ENCODE measurements at regions not wholly inside any gene's neighbourhood (a gene's known extent, or its start where the extent isn't known, plus 50 kb on each side); places are given as distances from the start of the nearest gene placed in this dataset.

DNA sequence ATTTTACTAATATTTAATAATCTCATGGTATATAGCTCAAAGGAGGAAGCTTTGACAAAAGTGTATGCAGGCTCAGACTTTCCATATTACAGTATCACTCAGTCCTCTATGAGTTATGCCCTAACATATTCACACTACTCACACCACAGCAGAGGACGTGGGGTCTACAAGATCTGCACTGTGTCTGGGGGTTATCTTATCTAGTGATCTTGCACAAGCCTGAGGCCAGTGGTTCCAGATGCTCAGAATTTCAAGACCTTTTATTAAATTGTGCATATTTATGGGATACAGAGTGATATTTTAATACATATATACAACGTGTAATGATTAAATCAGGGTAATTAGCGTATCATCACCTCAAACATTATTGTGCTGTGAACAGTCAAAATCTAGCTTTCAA is 933.1 kb downstream of the SQOR start:
- no peaks in the 10 kb centered on the region for H3K79me2 ChIP-seq (ENCODE audit: control insufficient read depth, insufficient read depth, low read length)
- CTCF ChIA-PET: no interaction called here
- TF ChIP-seq SUPT20H (IDR thresholded peaks at IDR 0.05; ENCODE audit: borderline replicate concordance, control insufficient read depth, low read depth, low read length): no peak
- no peak for TF ChIP-seq ASH2L (IDR thresholded peaks at IDR 0.05; ENCODE audit: borderline replicate concordance, low read depth)
- TF ChIP-seq LARP7 (IDR thresholded peaks at IDR 0.05): no peak
- no peak for TF ChIP-seq SMC3 (IDR thresholded peaks at IDR 0.05; ENCODE audit: borderline replicate concordance, low read length)
- no peak for TF ChIP-seq SMAD1 (IDR thresholded peaks at IDR 0.05; ENCODE audit: low read depth, partially characterized antibody)
- TF ChIP-seq ZZZ3 (IDR thresholded peaks at IDR 0.05; ENCODE audit: control insufficient read depth, insufficient read length, low read depth): no peak
- TF ChIP-seq ESRRA (IDR thresholded peaks at IDR 0.05; ENCODE audit: low read length): no peak
- TF ChIP-seq, protein P1, sequence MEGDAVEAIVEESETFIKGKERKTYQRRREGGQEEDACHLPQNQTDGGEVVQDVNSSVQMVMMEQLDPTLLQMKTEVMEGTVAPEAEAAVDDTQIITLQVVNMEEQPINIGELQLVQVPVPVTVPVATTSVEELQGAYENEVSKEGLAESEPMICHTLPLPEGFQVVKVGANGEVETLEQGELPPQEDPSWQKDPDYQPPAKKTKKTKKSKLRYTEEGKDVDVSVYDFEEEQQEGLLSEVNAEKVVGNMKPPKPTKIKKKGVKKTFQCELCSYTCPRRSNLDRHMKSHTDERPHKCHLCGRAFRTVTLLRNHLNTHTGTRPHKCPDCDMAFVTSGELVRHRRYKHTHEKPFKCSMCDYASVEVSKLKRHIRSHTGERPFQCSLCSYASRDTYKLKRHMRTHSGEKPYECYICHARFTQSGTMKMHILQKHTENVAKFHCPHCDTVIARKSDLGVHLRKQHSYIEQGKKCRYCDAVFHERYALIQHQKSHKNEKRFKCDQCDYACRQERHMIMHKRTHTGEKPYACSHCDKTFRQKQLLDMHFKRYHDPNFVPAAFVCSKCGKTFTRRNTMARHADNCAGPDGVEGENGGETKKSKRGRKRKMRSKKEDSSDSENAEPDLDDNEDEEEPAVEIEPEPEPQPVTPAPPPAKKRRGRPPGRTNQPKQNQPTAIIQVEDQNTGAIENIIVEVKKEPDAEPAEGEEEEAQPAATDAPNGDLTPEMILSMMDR (IDR thresholded peaks at IDR 0.05 in 2 of 3, conservative IDR thresholded peaks at IDR 0.05 in 1 of 3; ENCODE audit: control insufficient read depth in 2 of 3, extremely low read depth in 1 of 3, insufficient read depth in 1 of 3, low read depth in 3 of 3, low read length in 3 of 3): no peak
- TF ChIP-seq YBX1 (IDR thresholded peaks at IDR 0.05): no peak
- H3K27me3 ChIP-seq (replicated peaks in 1 of 2; ENCODE audit: control insufficient read depth in 2 of 2, insufficient read depth in 2 of 2, low read length in 1 of 2): no peaks in the 10 kb centered on the region
- POLR2A ChIA-PET: no interaction called here
- SMC1A ChIA-PET (ENCODE audit: uncharacterized antibody, unreplicated experiment): no interaction called here
- no peaks in the 10 kb centered on the region for H4K20me1 ChIP-seq (ENCODE audit: control insufficient read depth, insufficient read depth)
- H3K4me2 ChIP-seq (ENCODE audit: control insufficient read depth, insufficient read depth): no peak overlapping the region
- H3K4me3 ChIP-seq: no peak overlapping the region
- intact Hi-C loops (cut with micrococcal nuclease; ENCODE audit: unreplicated experiment) (no loop called here), in situ Hi-C loops (cut with MboI) (no loop called here)
- no peak overlapping the region for H3K27ac ChIP-seq (ENCODE audit: control insufficient read depth, insufficient read depth)
- 36% methylated on average over 3 of the region's 3 CpGs for WGBS (ENCODE audit: insufficient coverage, insufficient replicate concordance, low lambda C conversion rate, missing lambda C conversion rate)
- H2AFZ ChIP-seq (ENCODE audit: control insufficient read depth, low read depth, low read length): no peak overlapping the region
- DNase-seq (ENCODE audit: low read depth, low spot score): no peak
- no peaks in the 10 kb centered on the region for H3K4me1 ChIP-seq (ENCODE audit: control insufficient read depth, insufficient read depth, low read length)
- no TSS peak for BruUV-seq (replicated peaks)
- no peak for ATAC-seq
- no peaks in the 10 kb centered on the region for H3K36me3 ChIP-seq (ENCODE audit: control insufficient read depth in 2 of 2, insufficient read depth in 2 of 2, low read length in 1 of 2)
- no peaks in the 10 kb centered on the region; the same call in 2 of the 3 replicates for H3K9me3 ChIP-seq (replicated peaks; ENCODE audit: control insufficient read depth, insufficient read depth, low read length)
- no peak for FAIRE-seq
- RAD21 ChIA-PET (ENCODE audit: unreplicated experiment): no interaction called here
- H3K9ac ChIP-seq (ENCODE audit: control insufficient read depth, insufficient read depth, low read length): no peak overlapping the region

Measured in GM12878 (cell line).